C4-2B (cell line): ENCODE measurements at regions not wholly inside any gene's neighbourhood (a gene's known extent, or its start where the extent isn't known, plus 50 kb on each side); places are given as distances from the start of the nearest gene placed in this dataset.

Source experiments
- H3K27ac ChIP-seq: fragments of 450-650 bp; 2 replicates; pipeline ENCODE4 v1.5.1; 2017
- CTCF ChIP-seq: fragments of 450-650 bp; conservative IDR thresholded peaks from 2 replicates; pipeline ENCODE4 v1.5.1; 2017; ENCODE audit warnings: mild to moderate bottlenecking
- ZFX ChIP-seq: fragments of 450-650 bp; IDR thresholded peaks from 2 replicates; pipeline ENCODE4 v1.6.1; 2017

- no peak overlapping the region for H3K27ac ChIP-seq
- TF ChIP-seq ZFX, result no peak
- TF ChIP-seq CTCF, result no peak
Observed at GRCh38 chr17:73694491-73694890, 50.2 kb upstream of the SDK2 start.

- no peak overlapping the region for H3K27ac ChIP-seq
- TF ChIP-seq CTCF (no peak), ZFX (no peak)
Observed at GRCh38 chr17:73695035-73695738, 50.9 kb upstream of the SDK2 start.

- no peak overlapping the region for H3K27ac ChIP-seq
- TF ChIP-seq CTCF (no peak), ZFX (no peak)
Observed at GRCh38 chr17:73696251-73696650, 52.0 kb upstream of the SDK2 start.

GRCh38 chr17:73697872-73698271 lies 53.6 kb upstream of the SDK2 start:
- TF ChIP-seq ZFX (no peak), CTCF (peak; percentile 55)
- H3K27ac ChIP-seq, result no peak overlapping the region

GRCh38 chr17:73698966-73699365 lies 54.7 kb upstream of the SDK2 start:
- TF ChIP-seq CTCF, result no peak
- no peak for TF ChIP-seq ZFX
- H3K27ac ChIP-seq, result no peak overlapping the region

- no peak overlapping the region for H3K27ac ChIP-seq
- no peak for TF ChIP-seq ZFX
- TF ChIP-seq CTCF, result no peak
Observed at GRCh38 chr17:73701701-73702100, 57.5 kb upstream of the SDK2 start.

GRCh38 chr17:73703192-73703591 lies 58.9 kb upstream of the SDK2 start:
- no peak overlapping the region for H3K27ac ChIP-seq
- TF ChIP-seq ZFX (no peak), CTCF (no peak)
